VCaP (cell line): ENCODE measurements at regions not wholly inside any gene's neighbourhood (a gene's known extent, or its start where the extent isn't known, plus 50 kb on each side); places are given as distances from the start of the nearest gene placed in this dataset.

Experiments
- H3K27ac ChIP-seq: fragments of 450-650 bp; 2 replicates; pipeline ENCODE4 v1.5.1; 2017
- TF ChIP-seq, protein P1 (sequence below): fragments of 450-650 bp; conservative IDR thresholded peaks from 2 replicates; pipeline ENCODE4 v1.5.1; 2017; ENCODE audit warnings: mild to moderate bottlenecking, moderate library complexity

DNA sequence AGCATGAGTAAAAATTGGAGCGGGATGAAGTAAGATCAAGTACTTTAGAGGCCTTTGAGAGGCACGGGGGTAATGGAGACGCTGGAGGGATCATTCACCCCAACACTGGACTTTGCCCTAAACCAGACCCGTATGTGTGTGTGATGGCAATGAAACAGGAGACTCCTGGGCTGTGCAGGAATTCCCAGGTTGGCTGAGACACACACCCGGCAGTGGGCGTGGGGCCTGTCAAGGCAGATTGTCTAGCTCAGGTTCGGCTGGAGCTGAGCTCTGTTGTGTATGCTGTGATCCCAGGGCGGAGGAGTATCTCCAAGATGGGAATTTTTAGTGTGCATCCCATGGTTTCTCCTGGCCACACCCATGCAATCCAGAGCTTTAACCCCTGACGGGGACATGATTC lies 83.2 kb upstream of the MC2R start:
- TF ChIP-seq, protein P1, sequence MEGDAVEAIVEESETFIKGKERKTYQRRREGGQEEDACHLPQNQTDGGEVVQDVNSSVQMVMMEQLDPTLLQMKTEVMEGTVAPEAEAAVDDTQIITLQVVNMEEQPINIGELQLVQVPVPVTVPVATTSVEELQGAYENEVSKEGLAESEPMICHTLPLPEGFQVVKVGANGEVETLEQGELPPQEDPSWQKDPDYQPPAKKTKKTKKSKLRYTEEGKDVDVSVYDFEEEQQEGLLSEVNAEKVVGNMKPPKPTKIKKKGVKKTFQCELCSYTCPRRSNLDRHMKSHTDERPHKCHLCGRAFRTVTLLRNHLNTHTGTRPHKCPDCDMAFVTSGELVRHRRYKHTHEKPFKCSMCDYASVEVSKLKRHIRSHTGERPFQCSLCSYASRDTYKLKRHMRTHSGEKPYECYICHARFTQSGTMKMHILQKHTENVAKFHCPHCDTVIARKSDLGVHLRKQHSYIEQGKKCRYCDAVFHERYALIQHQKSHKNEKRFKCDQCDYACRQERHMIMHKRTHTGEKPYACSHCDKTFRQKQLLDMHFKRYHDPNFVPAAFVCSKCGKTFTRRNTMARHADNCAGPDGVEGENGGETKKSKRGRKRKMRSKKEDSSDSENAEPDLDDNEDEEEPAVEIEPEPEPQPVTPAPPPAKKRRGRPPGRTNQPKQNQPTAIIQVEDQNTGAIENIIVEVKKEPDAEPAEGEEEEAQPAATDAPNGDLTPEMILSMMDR: no peak

DNA sequence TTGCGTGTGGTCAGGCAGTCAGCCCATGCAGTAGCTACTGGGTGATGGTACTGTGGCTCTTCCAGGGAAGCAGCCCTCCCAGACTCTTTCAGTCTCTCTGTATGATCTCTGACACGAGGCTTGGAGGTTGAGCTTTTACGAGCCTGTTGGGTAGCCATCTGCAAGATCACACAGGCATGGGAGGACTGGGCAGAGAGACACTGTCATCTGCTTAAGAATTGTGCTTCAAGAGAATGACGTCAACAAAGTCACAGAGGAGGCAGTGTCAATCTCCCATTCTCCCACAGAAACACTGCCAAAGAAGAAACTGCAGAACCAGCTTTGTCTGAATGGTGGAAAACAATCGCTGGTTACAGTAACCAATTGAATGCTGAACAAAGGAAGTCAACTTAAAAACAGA lies 78.4 kb upstream of the MC2R start:
- no peak overlapping the region for H3K27ac ChIP-seq
- TF ChIP-seq, protein P1: no peak

More for the DNA sequence above, 83.2 kb upstream of the MC2R start:
- no peak overlapping the region for H3K27ac ChIP-seq

DNA sequence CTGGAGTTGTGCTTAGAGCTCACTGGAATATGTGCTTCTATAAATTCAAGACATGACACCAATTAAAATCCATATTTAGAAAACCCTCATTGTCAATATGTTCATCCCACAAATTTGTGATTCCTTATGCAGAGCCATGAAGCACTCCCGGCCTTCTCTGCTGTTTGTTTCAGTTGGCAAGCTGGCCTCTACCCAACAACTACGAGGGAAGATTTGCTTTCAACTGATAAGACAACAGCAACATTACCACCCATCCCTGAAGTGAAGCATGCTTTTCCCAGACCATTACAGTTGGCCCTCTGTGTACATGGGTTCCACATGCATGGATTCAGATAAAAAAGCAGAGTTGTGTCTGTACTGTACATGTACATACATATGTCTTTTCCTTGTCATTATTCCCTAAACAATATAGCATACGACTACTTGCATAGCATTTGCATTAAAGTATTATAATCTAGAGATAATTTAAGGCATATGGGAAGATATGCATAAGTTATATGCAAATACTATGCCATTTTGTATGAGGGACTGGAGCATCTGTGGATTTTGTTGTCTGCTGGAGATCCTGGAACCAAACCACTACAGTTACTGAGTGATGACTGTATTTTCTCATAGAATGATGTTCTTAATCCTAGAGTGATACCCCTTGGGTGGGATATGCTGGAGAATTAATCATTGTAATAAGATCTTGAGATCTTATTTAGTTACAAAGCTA lies 77.6 kb upstream of the MC2R start:
- H3K27ac ChIP-seq: no peak overlapping the region
- TF ChIP-seq, protein P1: no peak

DNA sequence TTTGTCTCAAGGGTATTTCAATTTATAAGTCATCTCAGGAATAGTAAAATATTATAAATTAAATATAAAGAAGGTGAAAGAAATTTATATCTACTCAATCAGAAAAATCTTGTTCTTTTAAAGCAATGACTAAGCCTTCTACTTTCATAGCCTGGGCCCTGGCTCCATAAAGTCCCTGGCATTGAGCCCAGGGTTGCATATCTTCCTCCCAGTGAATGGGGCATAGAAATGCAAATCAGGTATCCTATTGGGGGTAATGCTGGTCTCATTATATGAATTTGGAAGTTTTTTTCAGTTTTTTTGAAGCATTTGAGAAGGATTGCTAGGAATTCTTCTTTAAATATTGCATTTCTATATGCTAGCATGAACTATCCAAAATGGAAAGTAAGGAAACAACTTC lies 73.9 kb upstream of the MC2R start:
- TF ChIP-seq, protein P1: no peak
- no peak overlapping the region for H3K27ac ChIP-seq

DNA sequence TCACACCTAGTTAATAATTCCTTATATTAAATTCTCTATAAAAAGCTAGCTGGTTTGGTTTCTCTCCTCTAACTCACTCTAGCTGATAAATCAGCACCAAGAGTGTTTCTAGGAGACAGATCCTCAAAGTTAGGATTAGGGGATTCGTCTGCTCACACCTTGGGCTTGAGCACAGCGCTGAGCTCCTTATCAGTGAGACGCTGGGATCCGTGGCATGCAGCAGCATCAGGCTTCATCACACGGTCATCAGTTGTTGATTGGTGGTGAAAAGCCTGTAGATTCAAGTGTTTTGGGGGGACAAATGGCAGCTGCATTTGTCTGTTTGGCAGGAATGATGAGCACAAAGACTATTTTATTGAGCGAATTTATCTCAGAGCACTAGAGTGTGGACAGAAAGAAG lies 72.6 kb upstream of the MC2R start:
- TF ChIP-seq, protein P1: no peak
- no peak overlapping the region for H3K27ac ChIP-seq

DNA sequence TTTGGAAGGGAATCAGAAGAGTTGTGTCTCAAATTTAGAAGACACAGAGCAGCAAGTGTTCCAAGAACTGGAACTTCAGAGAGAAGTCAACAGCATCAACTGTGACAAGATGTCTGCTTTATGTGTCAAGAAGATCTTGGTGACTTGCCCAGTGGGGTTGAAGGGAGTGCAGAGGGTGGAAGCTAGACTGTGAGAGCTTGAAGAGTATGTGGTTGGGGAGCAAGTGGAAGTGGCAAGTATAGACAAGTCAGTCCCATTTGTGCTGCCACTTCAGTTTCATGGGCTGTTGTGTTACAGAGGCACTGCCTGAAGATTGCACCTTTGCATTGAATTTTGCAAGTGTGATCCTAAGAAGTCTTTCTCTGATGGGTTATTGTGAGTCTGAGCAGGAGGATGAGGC lies 68.7 kb upstream of the MC2R start:
- TF ChIP-seq, protein P1: no peak
- peak overlapping the region; percentile 64 for H3K27ac ChIP-seq

DNA sequence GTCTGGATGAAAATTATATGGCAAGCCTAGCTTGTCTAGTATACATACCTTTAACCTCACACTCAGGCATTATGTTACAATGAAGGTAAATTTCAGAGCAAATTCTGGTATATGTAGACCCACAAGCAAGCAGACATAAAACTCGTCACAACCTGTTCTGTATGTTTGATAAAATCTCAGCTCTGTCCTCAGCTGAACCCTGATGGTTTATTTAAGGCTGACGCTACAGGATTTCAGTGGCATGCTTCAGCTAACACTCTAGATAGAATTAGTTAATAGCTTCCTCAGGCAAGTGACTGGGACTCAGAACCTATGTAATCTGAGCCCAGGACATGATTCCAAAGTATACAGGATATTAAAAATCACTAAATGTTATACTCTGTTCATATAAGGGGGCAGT lies 68.2 kb upstream of the MC2R start:
- TF ChIP-seq, protein P1: no peak
- H3K27ac ChIP-seq: peak overlapping the region; percentile 64
